Esophagus muscularis mucosa (tissue), 4 donors: ENCODE measurements at regions not wholly inside any gene's neighbourhood (a gene's known extent, or its start where the extent isn't known, plus 50 kb on each side); places are given as distances from the start of the nearest gene placed in this dataset.

Experiments
- DNase-seq: peaks from one replicate; pipeline ENCODE4 v3.0.0-alpha.2; 2017; ENCODE audit errors: extremely low spot score
- H3K27ac ChIP-seq, 4 donors: fragments of 200-600 bp; sonication (generic); replicated peaks in 1 of 4; 1 replicate in 3 of 4; 2 replicates in 1 of 4; pipeline ENCODE4 v1.5.1; 2016 to 2019; ENCODE audit warnings: mild to moderate bottlenecking in 1 of 4
- H3K27me3 ChIP-seq, 4 donors: fragments of 200-600 bp; sonication (generic); one replicate each; pipeline versions ENCODE4 v1.5.1 to v1.6.0; 2016 to 2019
- H3K36me3 ChIP-seq, 4 donors: fragments of 200-600 bp; sonication (generic); one replicate each; pipeline ENCODE4 v1.5.1; 2016 to 2019
- H3K4me1 ChIP-seq, 4 donors: fragments of 200-600 bp; sonication (generic); one replicate each; pipeline ENCODE4 v1.5.1; 2016 to 2019
- H3K4me3 ChIP-seq, 4 donors: fragments of 200-600 bp; sonication (generic); 1 replicate in 2 of 4; 2 replicates in 2 of 4; pipeline ENCODE4 v1.5.1; 2016 to 2019; ENCODE audit warnings: mild to moderate bottlenecking in 4 of 4, moderate library complexity in 1 of 4
- H3K9me3 ChIP-seq, 4 donors: fragments of 200-600 bp; sonication (generic); 1 replicate in 3 of 4; 2 replicates in 1 of 4; pipeline ENCODE4 v1.5.1; 2016 to 2019
- CTCF ChIP-seq, 3 experiments: fragments of 200-600 bp in 2 of 3; fragments of 450-650 bp in 1 of 3; sonication (generic) in 2 of 3; IDR thresholded peaks; one replicate each; pipeline ENCODE4 v1.5.1; 2017 to 2019; ENCODE audit warnings: antibody characterized with exemption in 3 of 3, mild to moderate bottlenecking in 2 of 3, moderate library complexity in 1 of 3
- EP300 ChIP-seq: sonication (generic); formaldehyde crosslinking; IDR thresholded peaks from one replicate; pipeline ENCODE4 v1.6.1; 2017; ENCODE audit warnings: antibody characterized with exemption
- POLR2A ChIP-seq: fragments of 450-650 bp; IDR thresholded peaks from one replicate; pipeline ENCODE4 v1.6.1; 2017; ENCODE audit warnings: antibody characterized with exemption, moderate library complexity, mild to moderate bottlenecking, low read depth
- POLR2AphosphoS5 ChIP-seq, 2 donors: sonication (generic); formaldehyde crosslinking; IDR thresholded peaks; one replicate each; pipeline ENCODE4 v1.6.1; 2017; ENCODE audit warnings: antibody characterized with exemption in 2 of 2
- WGBS: methylation state at CpG from one replicate; pipeline ENCODE4 v1.1.5; 2018; 5-methylcytosine and 5-hydroxymethylcytosine counted together
- intact Hi-C: fragments of 100-400 bp; cut with DNase I; formaldehyde crosslinking; loops from one replicate; pipeline ENCODE4 v1.15.1; 2023

GRCh38 chr14:94897082-94897481, 127.2 kb upstream of the GSC start:
- Histone ChIP-seq H3K4me3 (no peak overlapping the region), H3K4me1 (no peaks in the 10 kb centered on the region), H3K36me3 (no peaks in the 10 kb centered on the region), H3K27ac (no peak overlapping the region), H3K9me3 (peaks cover 0 to 5% (median 0%) of the 10 kb centered on the region in 4 donors), H3K27me3 (no peaks in the 10 kb centered on the region)
- no peak for TF ChIP-seq EP300
- TF ChIP-seq POLR2A = no peak
- no peak for TF ChIP-seq POLR2AphosphoS5 (IDR thresholded peaks at IDR 0.05)
- TF ChIP-seq CTCF (IDR thresholded peaks at IDR 0.05) = no peak
- intact Hi-C loops = no loop called here
- no peak for DNase-seq
- WGBS = 52% methylated on average over 6 of the region's 6 CpGs

- intact Hi-C loops = no loop called here
These were observed 123.7 kb upstream of the GSC start for GRCh38 chr14:94893411-94894160.

GRCh38 chr14:94890785-94891184, 120.9 kb upstream of the GSC start:
- Histone ChIP-seq H3K4me3 (no peak overlapping the region), H3K9me3 (peaks cover 0 to 5% (median 0%) of the 10 kb centered on the region in 4 donors), H3K4me1 (no peaks in the 10 kb centered on the region), H3K27me3 (no peaks in the 10 kb centered on the region), H3K36me3 (no peaks in the 10 kb centered on the region), H3K27ac (no peak overlapping the region)
- intact Hi-C loops = no loop called here
- 46% methylated on average over 6 of the region's 6 CpGs for WGBS
- DNase-seq = no peak
- TF ChIP-seq POLR2AphosphoS5 (IDR thresholded peaks at IDR 0.05) (no peak), CTCF (IDR thresholded peaks at IDR 0.05) (no peak), EP300 (no peak), POLR2A (no peak)

More at GRCh38 chr14:94893411-94894160, 123.7 kb upstream of the GSC start:
- H3K36me3 ChIP-seq = no peaks in the 10 kb centered on the region
- no peaks in the 10 kb centered on the region for H3K27me3 ChIP-seq
- 74% methylated on average over 11 of the region's 17 CpGs for WGBS
- no peak overlapping the region for H3K27ac ChIP-seq
- H3K4me1 ChIP-seq = no peaks in the 10 kb centered on the region
- no peak overlapping the region for H3K4me3 ChIP-seq
- no peak for TF ChIP-seq POLR2AphosphoS5 (IDR thresholded peaks at IDR 0.05)
- no peak for TF ChIP-seq EP300
- no peak for TF ChIP-seq POLR2A
- no peak for TF ChIP-seq CTCF (IDR thresholded peaks at IDR 0.05)
- peaks cover 0 to 5% (median 0%) of the 10 kb centered on the region in 4 donors for H3K9me3 ChIP-seq
- no peak for DNase-seq

- TF ChIP-seq POLR2AphosphoS5 (IDR thresholded peaks at IDR 0.05) (no peak), POLR2A (no peak)
- H3K27ac ChIP-seq = no peak overlapping the region
- H3K9me3 ChIP-seq = no peaks in the 10 kb centered on the region
- no peaks in the 10 kb centered on the region for H3K36me3 ChIP-seq
- DNase-seq = no peak
- H3K4me1 ChIP-seq = no peaks in the 10 kb centered on the region
- intact Hi-C loops = no loop called here
- WGBS = 93% methylated on average over 6 of the region's 6 CpGs
- H3K27me3 ChIP-seq = no peaks in the 10 kb centered on the region
- no peak overlapping the region for H3K4me3 ChIP-seq
These were observed 119.8 kb upstream of the GSC start for GRCh38 chr14:94889520-94890312.

- TF ChIP-seq POLR2AphosphoS5 (IDR thresholded peaks at IDR 0.05) (no peak), POLR2A (no peak), EP300 (no peak), CTCF (IDR thresholded peaks at IDR 0.05) (no peak)
- Histone ChIP-seq H3K27ac (no peak overlapping the region), H3K36me3 (no peaks in the 10 kb centered on the region), H3K9me3 (no peaks in the 10 kb centered on the region), H3K27me3 (no peaks in the 10 kb centered on the region), H3K4me1 (no peaks in the 10 kb centered on the region), H3K4me3 (no peak overlapping the region)
- intact Hi-C loops = no loop called here
- 84% methylated on average over 12 of the region's 12 CpGs for WGBS
- no peak for DNase-seq
These were observed 118.2 kb upstream of the GSC start for GRCh38 chr14:94888121-94888520.
